Activated T-cell treated with anti-CD3 and anti-CD28 coated beads for 48 hours (primary cell): ENCODE measurements at regions not wholly inside any gene's neighbourhood (a gene's known extent, or its start where the extent isn't known, plus 50 kb on each side); places are given as distances from the start of the nearest gene placed in this dataset.

Experiments
- DNase-seq: peaks from one replicate; pipeline ENCODE4 v3.0.0-alpha.2; 2020; ENCODE audit warnings: low read depth

GRCh38 chr4:110778521-110778920 lies 155.6 kb upstream of the PITX2 start:
- no peak for DNase-seq

DNA sequence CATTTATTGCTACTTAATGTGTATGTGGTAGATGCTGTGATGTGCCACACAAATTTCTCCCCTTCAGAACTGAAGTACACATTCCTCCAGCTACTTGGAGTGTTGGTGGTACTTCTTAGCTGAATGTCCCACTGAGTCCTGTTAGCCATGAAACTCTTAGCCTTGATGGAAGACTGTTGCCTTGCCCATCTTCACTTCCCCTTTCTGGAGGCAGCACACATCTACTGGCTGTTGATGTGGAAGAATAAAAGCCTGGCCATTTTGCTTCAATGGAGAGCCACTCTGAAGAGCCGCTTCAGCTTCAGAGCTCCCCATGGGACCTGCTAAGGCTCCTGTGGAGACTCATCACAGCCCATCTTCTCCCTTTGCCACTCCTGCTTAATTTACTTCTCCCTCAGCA lies 157.7 kb upstream of the PITX2 start:
- no peak for DNase-seq

DNA sequence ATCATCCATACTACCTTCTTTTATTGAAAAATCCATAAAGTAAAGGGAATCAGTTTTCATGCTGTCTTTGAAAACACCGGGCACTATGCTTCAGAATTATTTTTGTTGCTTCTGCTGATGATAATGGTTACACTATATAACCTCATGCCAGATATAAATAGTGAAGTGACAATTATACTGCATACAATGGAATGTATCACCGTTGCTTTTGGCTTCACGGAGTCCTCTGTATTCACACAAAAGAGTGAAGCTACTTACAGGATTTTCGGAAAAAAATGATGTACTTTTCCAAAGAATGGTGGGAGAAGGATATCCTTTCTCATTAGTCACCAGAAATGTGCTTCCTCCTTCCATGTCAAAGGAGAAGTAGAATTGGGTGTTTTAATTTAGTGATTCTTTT lies 159.1 kb upstream of the PITX2 start:
- no peak for DNase-seq

DNA sequence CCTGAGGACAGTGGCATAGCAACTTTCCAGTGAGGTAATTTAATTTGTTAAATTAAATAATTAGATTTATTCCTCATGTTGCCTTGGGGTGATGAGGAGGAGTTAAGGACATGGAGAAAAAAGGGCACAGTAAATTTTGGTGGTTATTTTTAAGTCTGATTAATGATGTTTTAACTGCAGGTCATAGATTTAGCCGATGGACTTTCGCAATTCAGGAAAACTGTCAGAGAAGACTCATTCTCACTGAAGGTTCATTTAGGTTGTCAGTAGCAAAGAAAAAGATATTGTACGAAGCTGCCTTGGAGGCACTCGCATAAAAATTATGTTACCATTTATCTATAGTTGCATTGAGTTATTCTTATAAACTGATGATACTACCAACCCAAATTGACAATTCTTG lies 164.2 kb upstream of the PITX2 start:
- no peak for DNase-seq

GRCh38 chr4:110787707-110788106 lies 164.8 kb upstream of the PITX2 start:
- DNase-seq: no peak

GRCh38 chr4:110788302-110788701 lies 165.4 kb upstream of the PITX2 start:
- DNase-seq: no peak

DNA sequence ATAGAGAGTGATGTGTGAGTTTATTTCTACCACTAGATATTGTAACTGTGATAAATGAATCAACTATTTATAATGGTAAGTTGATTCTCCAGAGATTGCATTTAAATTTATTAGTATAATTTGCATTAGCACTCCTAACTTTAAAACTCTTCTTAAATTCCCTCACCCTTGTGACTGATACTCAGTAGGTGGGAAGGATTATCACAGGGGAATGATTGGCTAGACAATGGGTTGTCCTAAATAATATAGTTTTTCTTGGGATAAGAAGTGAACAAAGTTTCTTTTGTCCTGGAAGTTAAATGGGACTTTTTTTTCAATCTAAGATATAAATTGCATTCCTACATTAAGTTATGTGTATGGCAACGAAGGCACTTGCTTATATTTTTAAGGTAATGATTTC lies 169.2 kb upstream of the PITX2 start:
- DNase-seq: no peak

DNA sequence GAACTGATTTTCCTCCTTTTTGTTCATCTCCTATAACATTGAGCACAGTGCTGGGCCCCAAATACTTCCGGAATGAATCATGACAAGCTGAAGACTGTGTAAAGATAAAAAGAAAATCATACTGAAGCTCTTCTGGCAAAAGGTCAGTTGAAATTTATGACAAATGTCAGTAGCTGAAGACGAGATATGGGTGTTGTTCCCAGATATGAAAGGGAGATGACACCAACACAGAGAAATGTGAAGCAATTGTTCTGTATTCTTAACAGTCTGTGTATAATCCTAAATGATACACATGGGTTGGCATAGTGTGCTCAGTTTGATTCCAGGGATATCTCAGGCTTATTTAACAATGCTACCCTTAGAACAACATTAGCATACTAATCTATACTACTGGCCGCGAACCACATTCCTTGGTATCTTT lies 170.5 kb upstream of the PITX2 start:
- DNase-seq: no peak

GRCh38 chr4:110793890-110794554 lies 171.1 kb upstream of the PITX2 start:
- DNase-seq: no peak

DNA sequence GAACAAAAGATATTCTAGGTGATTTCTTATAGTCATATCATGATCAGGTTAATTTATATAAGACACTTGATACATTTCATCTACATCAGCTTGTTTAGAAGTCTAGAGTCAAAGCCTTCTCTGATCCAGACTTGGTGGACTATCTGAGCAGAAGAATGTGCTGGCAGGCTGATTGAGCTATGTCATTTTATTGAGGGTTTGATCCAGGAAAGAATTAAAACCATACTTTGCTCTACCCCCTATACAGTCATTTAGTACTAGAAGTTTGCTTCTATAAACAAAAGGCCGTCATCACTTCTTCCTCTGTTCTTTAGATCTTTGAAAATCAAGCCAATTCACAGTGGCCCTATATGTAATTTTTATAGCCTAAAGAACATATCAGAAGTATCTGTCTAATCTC lies 173.1 kb upstream of the PITX2 start:
- DNase-seq: no peak

DNA sequence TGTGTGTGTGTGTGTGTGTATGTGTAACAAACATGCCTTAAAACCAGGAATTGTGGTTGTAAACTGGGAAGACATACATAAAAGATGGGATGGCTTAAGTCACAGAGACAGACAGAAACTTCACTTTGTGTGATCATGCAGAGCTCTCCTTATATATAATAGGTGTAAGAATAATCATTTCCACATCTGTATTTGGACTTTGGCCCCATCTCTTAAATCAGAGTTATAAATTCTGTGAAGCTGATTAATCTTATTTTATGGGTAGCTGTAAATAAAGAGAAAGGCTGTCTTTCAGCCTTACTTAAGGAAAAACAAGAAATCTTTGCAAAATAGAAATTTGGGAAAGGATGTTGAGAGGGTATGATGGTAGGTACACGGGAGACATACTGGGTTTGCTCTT lies 174.6 kb upstream of the PITX2 start:
- DNase-seq: no peak

DNA sequence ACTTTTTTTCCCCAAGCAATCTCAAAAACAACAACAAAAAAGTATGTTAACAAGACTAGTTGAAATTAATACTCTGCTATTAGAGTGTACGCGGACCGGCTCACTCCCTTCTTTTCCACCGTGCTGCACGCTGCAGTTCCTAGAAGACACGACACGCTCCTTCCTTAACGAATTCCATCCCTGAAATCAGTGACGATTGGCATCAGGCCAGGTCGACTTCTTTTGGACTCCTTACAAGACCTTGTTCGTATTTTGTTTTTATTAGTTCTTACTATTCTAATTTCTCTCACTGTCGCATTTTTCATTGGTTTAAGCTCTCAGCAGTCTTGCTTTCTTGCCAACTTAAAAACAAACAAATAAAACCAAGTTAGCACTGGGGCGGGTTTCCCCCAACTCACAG lies 175.8 kb upstream of the PITX2 start:
- DNase-seq: no peak

- DNase-seq: no peak
These were observed 176.3 kb upstream of the PITX2 start for GRCh38 chr4:110799211-110799610.

DNA sequence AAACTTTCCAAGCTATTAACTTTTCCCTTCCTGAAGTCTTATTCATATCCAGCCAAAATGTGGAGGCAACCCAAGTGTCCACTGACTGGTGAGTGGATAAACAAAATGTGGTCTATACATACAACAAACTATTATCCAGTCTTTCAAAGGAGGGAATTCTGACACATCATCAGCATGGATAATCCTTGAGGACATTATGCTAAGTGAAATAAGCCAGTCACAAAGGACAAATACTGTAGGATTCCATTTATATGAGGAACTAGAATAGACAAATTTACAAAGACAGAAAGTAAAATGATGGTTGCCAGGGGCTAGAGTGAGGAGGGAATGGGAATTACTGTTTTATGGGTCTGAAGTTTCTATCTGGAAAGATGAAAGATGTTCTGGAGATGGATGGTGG lies 178.7 kb upstream of the PITX2 start:
- no peak for DNase-seq

DNA sequence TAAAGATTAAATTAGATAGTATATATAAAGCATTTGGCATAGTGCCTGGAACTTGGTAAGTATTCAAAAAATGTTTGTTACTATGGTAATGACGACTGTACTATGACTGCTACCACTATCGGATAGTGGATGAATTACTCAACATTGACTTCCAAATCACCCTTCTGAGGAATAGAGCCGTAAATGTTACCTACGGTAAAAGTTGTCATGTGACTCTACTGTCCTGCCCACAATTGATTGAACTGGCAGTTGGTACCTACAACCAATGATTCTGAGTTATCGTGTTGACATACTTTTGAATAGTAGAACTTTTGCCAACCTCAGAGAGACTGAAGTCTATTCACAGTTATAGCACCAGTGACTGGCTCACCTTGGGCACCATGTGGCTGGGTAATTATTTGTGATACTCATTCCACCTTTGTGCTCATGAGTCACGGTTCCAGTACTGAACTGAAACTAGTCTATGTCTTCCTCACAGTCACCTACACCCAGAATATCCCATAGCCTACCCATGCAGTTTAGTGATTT lies 185.5 kb upstream of the PITX2 start:
- DNase-seq: no peak

DNA sequence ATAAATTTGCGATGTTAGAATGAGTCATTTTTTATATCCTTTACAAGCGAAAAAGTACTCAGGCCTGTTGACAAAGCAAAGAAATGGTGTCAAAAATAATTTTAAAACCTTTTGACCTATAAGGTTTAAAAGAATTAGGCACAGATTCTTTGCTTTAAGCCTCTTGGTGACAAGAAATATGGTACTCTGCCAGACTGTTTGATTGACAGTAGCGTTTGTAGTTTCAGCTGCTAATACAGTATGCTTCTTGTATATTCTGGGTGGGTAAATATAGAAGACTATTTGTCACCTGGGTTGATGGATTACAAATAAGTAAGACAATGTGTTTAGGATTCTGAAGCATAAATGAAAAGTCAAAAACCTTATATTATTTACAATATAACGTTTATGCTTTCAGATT lies 193.1 kb upstream of the PITX2 start:
- DNase-seq: no peak

DNA sequence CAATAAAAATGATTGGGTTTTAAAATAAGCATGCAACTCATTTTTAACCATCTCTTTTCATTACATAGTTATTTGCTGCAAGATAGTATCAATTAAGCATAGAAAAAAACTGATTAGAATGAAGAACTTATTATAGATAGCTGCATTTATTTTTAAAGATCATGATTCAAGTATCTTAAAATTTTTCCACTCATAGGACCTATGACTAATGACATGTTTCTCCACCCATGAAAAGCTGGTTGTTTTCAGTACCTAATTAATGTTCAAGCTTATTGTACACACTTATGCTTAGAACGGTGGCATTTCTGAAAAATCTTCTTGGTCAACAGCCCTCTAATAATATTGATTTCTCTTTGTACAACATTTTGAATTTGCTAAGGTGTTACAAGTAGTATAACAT lies 193.5 kb upstream of the PITX2 start:
- DNase-seq: no peak

- DNase-seq: no peak
These were observed 198.3 kb upstream of the PITX2 start for GRCh38 chr4:110821186-110821585.

- no peak for DNase-seq
These were observed 200.4 kb upstream of the PITX2 start for GRCh38 chr4:110823251-110823650.

- DNase-seq: no peak
These were observed 201.5 kb upstream of the PITX2 start for GRCh38 chr4:110824344-110824743.

DNA sequence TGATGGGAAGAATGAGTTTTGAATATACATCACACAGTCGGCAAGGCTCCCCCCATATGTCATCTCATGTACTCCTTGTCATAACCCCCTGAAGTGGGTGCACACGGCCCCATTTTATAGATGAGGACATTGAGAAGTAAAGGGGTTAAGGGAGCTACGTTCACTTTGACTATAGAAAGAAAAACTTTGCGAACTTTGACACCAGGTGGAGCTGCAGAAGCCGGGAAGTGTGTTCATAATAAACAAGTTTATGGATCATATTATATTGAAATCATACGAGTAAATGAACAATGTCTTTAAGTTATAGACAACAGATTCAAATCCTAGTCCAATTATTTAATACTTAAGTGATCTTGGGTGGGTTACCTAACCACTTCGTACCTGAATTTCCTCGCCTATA lies 203.8 kb upstream of the PITX2 start:
- no peak for DNase-seq

DNA sequence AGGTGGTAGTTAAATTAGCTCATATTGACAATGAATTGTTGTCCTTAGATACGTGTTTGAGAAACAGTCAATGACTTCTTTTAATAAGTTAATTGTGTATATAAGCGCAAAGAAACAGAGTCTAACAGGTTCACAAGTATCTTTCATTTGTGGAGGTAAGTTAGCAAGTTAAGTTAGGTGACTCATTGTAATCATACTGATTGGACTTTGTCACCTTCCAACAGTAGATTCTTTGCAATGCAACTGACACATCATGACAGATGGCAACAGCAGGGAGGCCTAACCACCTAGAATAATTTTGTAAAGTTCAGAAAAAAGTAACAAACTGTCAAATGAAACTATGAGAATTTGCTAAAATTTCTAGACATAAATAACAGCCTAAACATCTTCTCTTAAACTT lies 207.6 kb upstream of the PITX2 start:
- no peak for DNase-seq

DNA sequence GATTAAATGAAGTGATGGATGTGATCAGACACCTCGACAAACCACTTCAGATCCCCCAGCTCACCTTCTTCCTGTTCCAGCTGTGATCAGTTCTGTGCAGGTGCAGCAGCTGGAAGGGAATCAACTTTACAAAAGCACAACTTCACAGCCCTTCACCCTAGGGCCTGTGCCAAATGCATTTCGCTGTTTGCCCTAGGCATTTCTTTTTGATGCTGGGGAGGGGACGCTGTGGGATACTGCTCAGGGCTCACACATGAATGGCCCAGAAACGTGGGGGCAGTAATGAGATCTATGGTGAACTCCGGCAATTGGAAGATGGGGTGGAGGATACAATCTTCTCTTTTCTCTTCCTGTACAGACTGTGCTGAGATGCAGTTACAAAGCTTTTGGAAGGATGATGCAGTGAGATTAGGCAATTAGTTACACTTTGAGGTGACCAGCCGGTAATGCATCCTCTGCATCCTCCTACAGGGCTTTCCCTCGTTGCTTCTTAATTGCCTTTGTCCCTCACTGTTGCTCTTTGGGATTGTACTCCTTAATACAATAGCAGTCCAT lies 215.1 kb upstream of the PITX2 start:
- no peak for DNase-seq

GRCh38 chr4:110840221-110840654 lies 217.4 kb upstream of the PITX2 start:
- no peak for DNase-seq
